Liver (tissue), 8 donors: ENCODE measurements at regions not wholly inside any gene's neighbourhood (a gene's known extent, or its start where the extent isn't known, plus 50 kb on each side); places are given as distances from the start of the nearest gene placed in this dataset.

Experiments used
- DNase-seq: peaks from one replicate; pipeline ENCODE4 v3.0.0-alpha.2; 2017; ENCODE audit warnings: low spot score
- H3K27ac ChIP-seq, 2 donors: one replicate each; pipeline ENCODE4 v1.7.0; 2013; ENCODE audit warnings: inconsistent platforms in 2 of 2, low read length in 2 of 2, control low read depth in 1 of 2, low read depth in 1 of 2, mild to moderate bottlenecking in 1 of 2
- H3K27me3 ChIP-seq, 4 donors: one replicate each; pipeline versions ENCODE4 v1.6.1 to v1.7.0; 2013; ENCODE audit warnings: low read length in 3 of 4, inconsistent platforms in 1 of 4, mild to moderate bottlenecking in 1 of 4, moderate library complexity in 1 of 4; ENCODE audit not compliant: control insufficient read depth in 4 of 4, insufficient read depth in 4 of 4
- H3K36me3 ChIP-seq, 4 donors: one replicate each; pipeline versions ENCODE4 v1.6.1 to v1.7.0; 2013; ENCODE audit warnings: low read length in 3 of 4, mild to moderate bottlenecking in 3 of 4, low read depth in 1 of 4, moderate library complexity in 1 of 4; ENCODE audit not compliant: control insufficient read depth in 4 of 4, insufficient read depth in 3 of 4
- H3K4me1 ChIP-seq, 4 donors: one replicate each; pipeline versions ENCODE4 v1.6.1 to v1.7.0; 2013; ENCODE audit warnings: low read length in 3 of 4, mild to moderate bottlenecking in 3 of 4, moderate library complexity in 1 of 4; ENCODE audit not compliant: control insufficient read depth in 4 of 4, insufficient read depth in 4 of 4
- H3K4me3 ChIP-seq, 3 donors: one replicate each; pipeline versions ENCODE4 v1.6.1 to v1.7.0; 2013; ENCODE audit warnings: low read length in 3 of 3, control low read depth in 1 of 3, low read depth in 1 of 3, mild to moderate bottlenecking in 1 of 3
- H3K9ac ChIP-seq, 2 donors: one replicate each; pipeline ENCODE4 v1.7.0; 2013; ENCODE audit warnings: low read length in 2 of 2, mild to moderate bottlenecking in 2 of 2, moderate library complexity in 2 of 2, control low read depth in 1 of 2, low read depth in 1 of 2
- H3K9me3 ChIP-seq, 4 donors: one replicate each; pipeline versions ENCODE4 v1.6.1 to v1.7.0; 2013; ENCODE audit warnings: low read length in 3 of 4; ENCODE audit not compliant: control insufficient read depth in 4 of 4
- EGR1 ChIP-seq, 2 donors: IDR thresholded peaks; 2 replicates each; pipeline ENCODE4 v1.6.1; 2016 to 2018; ENCODE audit warnings: antibody characterized with exemption in 2 of 2, low read depth in 2 of 2
- FOXA1 ChIP-seq: IDR thresholded peaks from 2 replicates; pipeline ENCODE4 v1.6.1; 2016; ENCODE audit warnings: antibody characterized with exemption
- FOXA2 ChIP-seq: IDR thresholded peaks from 2 replicates; pipeline ENCODE4 v1.6.1; 2016; ENCODE audit warnings: antibody characterized with exemption
- GABPA ChIP-seq, 2 donors: IDR thresholded peaks in 1 of 2; conservative IDR thresholded peaks in 1 of 2; 2 replicates each; pipeline ENCODE4 v1.6.1; 2016; ENCODE audit warnings: antibody characterized with exemption in 2 of 2, mild to moderate bottlenecking in 1 of 2, moderate library complexity in 1 of 2
- HNF4A ChIP-seq, 2 donors: conservative IDR thresholded peaks; 2 replicates each; pipeline ENCODE4 v1.6.1; 2016; ENCODE audit warnings: antibody characterized with exemption in 2 of 2, mild to moderate bottlenecking in 2 of 2
- HNF4G ChIP-seq: IDR thresholded peaks from 2 replicates; pipeline ENCODE4 v1.6.1; 2016; ENCODE audit warnings: antibody characterized with exemption
- JUND ChIP-seq, 2 donors: IDR thresholded peaks; 2 replicates each; pipeline ENCODE4 v1.6.1; 2016; ENCODE audit warnings: antibody characterized with exemption in 2 of 2
- NR2F2 ChIP-seq: IDR thresholded peaks from 2 replicates; pipeline ENCODE4 v1.6.1; 2016; ENCODE audit warnings: antibody characterized with exemption
- RAD21 ChIP-seq, 2 donors: IDR thresholded peaks; 2 replicates each; pipeline ENCODE4 v1.6.1; 2016; ENCODE audit warnings: antibody characterized with exemption in 2 of 2, mild to moderate bottlenecking in 2 of 2
- RXRA ChIP-seq, 2 donors: IDR thresholded peaks; 2 replicates each; pipeline ENCODE4 v1.6.1; 2017 to 2018; ENCODE audit warnings: antibody characterized with exemption in 2 of 2, mild to moderate bottlenecking in 1 of 2
- SP1 ChIP-seq: IDR thresholded peaks from 2 replicates; pipeline ENCODE4 v1.6.1; 2018; ENCODE audit warnings: antibody characterized with exemption, mild to moderate bottlenecking
- TAF1 ChIP-seq: conservative IDR thresholded peaks from 2 replicates; pipeline ENCODE4 v1.6.1; 2016; ENCODE audit warnings: antibody characterized with exemption, mild to moderate bottlenecking
- YY1 ChIP-seq: IDR thresholded peaks from 2 replicates; pipeline ENCODE4 v1.6.1; 2016; ENCODE audit warnings: antibody characterized with exemption, mild to moderate bottlenecking
- WGBS: extraction: QIAGEN DNeasy Blood & Tissue Kit; methylation state at CpG from one replicate; pipeline ENCODE4 v1.1.7; 2013; 5-methylcytosine and 5-hydroxymethylcytosine counted together
- TF ChIP-seq, protein P1 (sequence below): fragments of 150-350 bp; IDR thresholded peaks from 2 replicates; pipeline ENCODE4 v1.5.1; 2017; ENCODE audit warnings: improper control_type of control experiment, low read depth, low read length; ENCODE audit not compliant: missing input control
- TF ChIP-seq, protein P2 (sequence below): IDR thresholded peaks from 2 replicates; pipeline ENCODE4 v1.6.1; 2016; ENCODE audit warnings: antibody characterized with exemption, mild to moderate bottlenecking
- TF ChIP-seq, protein P3 (sequence below): IDR thresholded peaks from 2 replicates; pipeline ENCODE4 v1.6.1; 2016; ENCODE audit warnings: antibody characterized with exemption
- TF ChIP-seq, protein P4 (sequence below): IDR thresholded peaks from 2 replicates; pipeline ENCODE4 v1.6.1; 2016; ENCODE audit warnings: antibody characterized with exemption
- TF ChIP-seq, protein P5 (sequence below): IDR thresholded peaks from 2 replicates; pipeline ENCODE4 v1.6.1; 2016; ENCODE audit warnings: antibody characterized with exemption
- donor health status: healthy.
- donor health status: healthy.
- donor health status: healthy.
- donor health status: healthy.
- donor health status: healthy.

DNA sequence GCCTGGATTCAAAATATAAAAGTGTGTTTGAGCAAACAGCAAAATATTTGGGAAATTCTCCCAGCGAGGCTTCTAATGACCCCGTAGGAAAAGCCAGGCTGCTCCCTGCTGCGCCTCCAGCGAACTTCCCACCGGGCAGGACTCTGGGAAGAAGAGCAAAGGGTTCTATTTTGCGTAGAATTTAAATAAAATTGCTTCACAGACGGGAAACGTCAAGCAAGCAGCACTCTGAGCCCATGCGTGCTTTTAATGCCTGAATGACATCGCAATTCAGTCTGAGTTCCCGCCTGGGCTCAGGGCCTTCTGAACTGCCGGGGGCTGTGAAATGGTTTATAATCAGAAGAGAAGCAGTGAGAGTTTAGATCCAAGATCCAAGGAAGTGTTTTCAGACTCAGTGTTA lies 775.1 kb downstream of the BRD1 start:
- Histone ChIP-seq H3K4me3 (no peak overlapping the region), H3K27me3 (no peaks in the 10 kb centered on the region)
- DNase-seq = no peak

More for the DNA sequence above, 775.1 kb downstream of the BRD1 start:
- Histone ChIP-seq H3K4me1 (no peaks in the 10 kb centered on the region), H3K27ac (no peak overlapping the region), H3K9ac (no peak overlapping the region), H3K9me3 (no peaks in the 10 kb centered on the region), H3K36me3 (no peaks in the 10 kb centered on the region)
- no peak for TF ChIP-seq NR2F2
- TF ChIP-seq HNF4G = no peak
- no peak for TF ChIP-seq GABPA (IDR thresholded peaks at IDR 0.05 in 1 of 2, conservative IDR thresholded peaks at IDR 0.05 in 1 of 2)
- no peak for TF ChIP-seq YY1
- TF ChIP-seq, protein P1, sequence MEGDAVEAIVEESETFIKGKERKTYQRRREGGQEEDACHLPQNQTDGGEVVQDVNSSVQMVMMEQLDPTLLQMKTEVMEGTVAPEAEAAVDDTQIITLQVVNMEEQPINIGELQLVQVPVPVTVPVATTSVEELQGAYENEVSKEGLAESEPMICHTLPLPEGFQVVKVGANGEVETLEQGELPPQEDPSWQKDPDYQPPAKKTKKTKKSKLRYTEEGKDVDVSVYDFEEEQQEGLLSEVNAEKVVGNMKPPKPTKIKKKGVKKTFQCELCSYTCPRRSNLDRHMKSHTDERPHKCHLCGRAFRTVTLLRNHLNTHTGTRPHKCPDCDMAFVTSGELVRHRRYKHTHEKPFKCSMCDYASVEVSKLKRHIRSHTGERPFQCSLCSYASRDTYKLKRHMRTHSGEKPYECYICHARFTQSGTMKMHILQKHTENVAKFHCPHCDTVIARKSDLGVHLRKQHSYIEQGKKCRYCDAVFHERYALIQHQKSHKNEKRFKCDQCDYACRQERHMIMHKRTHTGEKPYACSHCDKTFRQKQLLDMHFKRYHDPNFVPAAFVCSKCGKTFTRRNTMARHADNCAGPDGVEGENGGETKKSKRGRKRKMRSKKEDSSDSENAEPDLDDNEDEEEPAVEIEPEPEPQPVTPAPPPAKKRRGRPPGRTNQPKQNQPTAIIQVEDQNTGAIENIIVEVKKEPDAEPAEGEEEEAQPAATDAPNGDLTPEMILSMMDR = no peak
- TF ChIP-seq, protein P2, sequence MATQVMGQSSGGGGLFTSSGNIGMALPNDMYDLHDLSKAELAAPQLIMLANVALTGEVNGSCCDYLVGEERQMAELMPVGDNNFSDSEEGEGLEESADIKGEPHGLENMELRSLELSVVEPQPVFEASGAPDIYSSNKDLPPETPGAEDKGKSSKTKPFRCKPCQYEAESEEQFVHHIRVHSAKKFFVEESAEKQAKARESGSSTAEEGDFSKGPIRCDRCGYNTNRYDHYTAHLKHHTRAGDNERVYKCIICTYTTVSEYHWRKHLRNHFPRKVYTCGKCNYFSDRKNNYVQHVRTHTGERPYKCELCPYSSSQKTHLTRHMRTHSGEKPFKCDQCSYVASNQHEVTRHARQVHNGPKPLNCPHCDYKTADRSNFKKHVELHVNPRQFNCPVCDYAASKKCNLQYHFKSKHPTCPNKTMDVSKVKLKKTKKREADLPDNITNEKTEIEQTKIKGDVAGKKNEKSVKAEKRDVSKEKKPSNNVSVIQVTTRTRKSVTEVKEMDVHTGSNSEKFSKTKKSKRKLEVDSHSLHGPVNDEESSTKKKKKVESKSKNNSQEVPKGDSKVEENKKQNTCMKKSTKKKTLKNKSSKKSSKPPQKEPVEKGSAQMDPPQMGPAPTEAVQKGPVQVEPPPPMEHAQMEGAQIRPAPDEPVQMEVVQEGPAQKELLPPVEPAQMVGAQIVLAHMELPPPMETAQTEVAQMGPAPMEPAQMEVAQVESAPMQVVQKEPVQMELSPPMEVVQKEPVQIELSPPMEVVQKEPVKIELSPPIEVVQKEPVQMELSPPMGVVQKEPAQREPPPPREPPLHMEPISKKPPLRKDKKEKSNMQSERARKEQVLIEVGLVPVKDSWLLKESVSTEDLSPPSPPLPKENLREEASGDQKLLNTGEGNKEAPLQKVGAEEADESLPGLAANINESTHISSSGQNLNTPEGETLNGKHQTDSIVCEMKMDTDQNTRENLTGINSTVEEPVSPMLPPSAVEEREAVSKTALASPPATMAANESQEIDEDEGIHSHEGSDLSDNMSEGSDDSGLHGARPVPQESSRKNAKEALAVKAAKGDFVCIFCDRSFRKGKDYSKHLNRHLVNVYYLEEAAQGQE = no peak
- no peak for TF ChIP-seq JUND (IDR thresholded peaks at IDR 0.05)
- TF ChIP-seq, protein P3, sequence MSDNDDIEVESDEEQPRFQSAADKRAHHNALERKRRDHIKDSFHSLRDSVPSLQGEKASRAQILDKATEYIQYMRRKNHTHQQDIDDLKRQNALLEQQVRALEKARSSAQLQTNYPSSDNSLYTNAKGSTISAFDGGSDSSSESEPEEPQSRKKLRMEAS = no peak
- no peak for TF ChIP-seq RXRA (IDR thresholded peaks at IDR 0.05)
- TF ChIP-seq, protein P4, sequence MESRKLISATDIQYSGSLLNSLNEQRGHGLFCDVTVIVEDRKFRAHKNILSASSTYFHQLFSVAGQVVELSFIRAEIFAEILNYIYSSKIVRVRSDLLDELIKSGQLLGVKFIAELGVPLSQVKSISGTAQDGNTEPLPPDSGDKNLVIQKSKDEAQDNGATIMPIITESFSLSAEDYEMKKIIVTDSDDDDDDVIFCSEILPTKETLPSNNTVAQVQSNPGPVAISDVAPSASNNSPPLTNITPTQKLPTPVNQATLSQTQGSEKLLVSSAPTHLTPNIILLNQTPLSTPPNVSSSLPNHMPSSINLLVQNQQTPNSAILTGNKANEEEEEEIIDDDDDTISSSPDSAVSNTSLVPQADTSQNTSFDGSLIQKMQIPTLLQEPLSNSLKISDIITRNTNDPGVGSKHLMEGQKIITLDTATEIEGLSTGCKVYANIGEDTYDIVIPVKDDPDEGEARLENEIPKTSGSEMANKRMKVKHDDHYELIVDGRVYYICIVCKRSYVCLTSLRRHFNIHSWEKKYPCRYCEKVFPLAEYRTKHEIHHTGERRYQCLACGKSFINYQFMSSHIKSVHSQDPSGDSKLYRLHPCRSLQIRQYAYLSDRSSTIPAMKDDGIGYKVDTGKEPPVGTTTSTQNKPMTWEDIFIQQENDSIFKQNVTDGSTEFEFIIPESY = no peak
- no peak for TF ChIP-seq RAD21 (IDR thresholded peaks at IDR 0.05)
- TF ChIP-seq, protein P5, sequence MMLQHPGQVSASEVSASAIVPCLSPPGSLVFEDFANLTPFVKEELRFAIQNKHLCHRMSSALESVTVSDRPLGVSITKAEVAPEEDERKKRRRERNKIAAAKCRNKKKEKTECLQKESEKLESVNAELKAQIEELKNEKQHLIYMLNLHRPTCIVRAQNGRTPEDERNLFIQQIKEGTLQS = no peak
- TF ChIP-seq EGR1 (IDR thresholded peaks at IDR 0.05; ENCODE audit: low read depth in 2 of 2) = no peak
- TF ChIP-seq HNF4A (conservative IDR thresholded peaks at IDR 0.05) = no peak
- TF ChIP-seq SP1 = no peak
- TF ChIP-seq TAF1 = no peak
- TF ChIP-seq FOXA1 = no peak
- TF ChIP-seq FOXA2 = no peak
- 71% methylated on average over 12 of the region's 12 CpGs for WGBS
